ENCODE measurements at regions not wholly inside any gene's neighbourhood (a gene's known extent, or its start where the extent isn't known, plus 50 kb on each side); places are given as distances from the start of the nearest gene placed in this dataset.

DNA sequence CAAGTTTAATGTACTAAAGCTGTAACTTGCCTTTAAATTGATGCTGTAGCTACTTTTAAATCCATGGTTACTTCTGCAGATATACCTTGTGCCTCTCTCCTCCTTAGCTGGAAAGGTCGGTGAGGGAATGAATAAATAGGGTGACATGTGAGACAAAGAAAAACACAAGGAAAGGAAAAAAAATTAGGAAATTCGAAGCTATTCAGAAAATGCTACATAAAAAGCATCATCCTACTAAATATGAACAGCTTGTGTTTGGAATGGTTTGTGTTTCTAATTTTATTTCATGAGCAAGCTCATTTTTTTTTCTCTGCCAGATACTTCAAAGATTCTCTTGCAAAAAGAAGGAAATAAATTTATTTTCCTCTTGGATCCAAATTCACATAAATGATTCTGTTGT is 186.3 kb upstream of the NUDT4 start:
- H3K27ac ChIP-seq (ENCODE audit: low read depth, low read length) = no peak overlapping the region
- H3K4me2 ChIP-seq (ENCODE audit: low read length) = no peak overlapping the region

DNA sequence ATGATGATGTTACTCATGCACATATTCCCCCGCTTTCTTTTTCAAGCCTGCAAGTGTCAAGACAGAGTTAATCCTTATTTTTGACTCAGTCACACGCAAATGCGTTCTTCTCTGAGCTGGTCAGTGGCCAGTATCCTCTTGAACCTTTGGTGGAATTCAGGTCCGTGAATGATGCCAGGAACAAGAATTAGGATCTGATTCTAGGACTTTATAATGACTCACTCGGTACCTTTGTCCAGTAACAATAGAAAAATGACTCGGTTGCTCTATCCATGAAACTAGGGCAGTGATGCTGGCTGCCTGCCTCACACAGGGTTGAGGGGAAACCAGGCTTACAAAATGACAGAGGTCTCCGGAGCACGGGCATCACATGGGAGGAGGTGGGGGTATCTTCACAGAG is 185.8 kb upstream of the NUDT4 start:
- Histone ChIP-seq H3K36me3 (ENCODE audit: control insufficient read depth, low read length) (no peaks in the 10 kb centered on the region), H3K27me3 (ENCODE audit: control insufficient read depth, low read length) (no peaks in the 10 kb centered on the region), H3K4me1 (ENCODE audit: control insufficient read depth, low read length) (peaks cover 3% of the 10 kb centered on the region; the same call in 1 of the 2 replicates), H3K4me2 (ENCODE audit: low read length) (no peak overlapping the region), H3K4me3 (ENCODE audit: low read length) (no peak overlapping the region), H3K9me2 (replicated peaks; ENCODE audit: control insufficient read depth, low read length) (no peaks in the 10 kb centered on the region), H3K79me2 (ENCODE audit: control insufficient read depth, low read length) (no peaks in the 10 kb centered on the region), H4K20me1 (ENCODE audit: control insufficient read depth, insufficient read depth, low read depth, low read length) (no peaks in the 10 kb centered on the region), H3K27ac (ENCODE audit: low read depth, low read length) (no peak overlapping the region), H3F3A (ENCODE audit: control insufficient read depth, insufficient read depth) (no peaks in the 10 kb centered on the region), H3K9me3 (ENCODE audit: control insufficient read depth, insufficient read depth, low read length) (no peaks in the 10 kb centered on the region; the same call in 1 of the 2 replicates)
- TF ChIP-seq, protein P1, sequence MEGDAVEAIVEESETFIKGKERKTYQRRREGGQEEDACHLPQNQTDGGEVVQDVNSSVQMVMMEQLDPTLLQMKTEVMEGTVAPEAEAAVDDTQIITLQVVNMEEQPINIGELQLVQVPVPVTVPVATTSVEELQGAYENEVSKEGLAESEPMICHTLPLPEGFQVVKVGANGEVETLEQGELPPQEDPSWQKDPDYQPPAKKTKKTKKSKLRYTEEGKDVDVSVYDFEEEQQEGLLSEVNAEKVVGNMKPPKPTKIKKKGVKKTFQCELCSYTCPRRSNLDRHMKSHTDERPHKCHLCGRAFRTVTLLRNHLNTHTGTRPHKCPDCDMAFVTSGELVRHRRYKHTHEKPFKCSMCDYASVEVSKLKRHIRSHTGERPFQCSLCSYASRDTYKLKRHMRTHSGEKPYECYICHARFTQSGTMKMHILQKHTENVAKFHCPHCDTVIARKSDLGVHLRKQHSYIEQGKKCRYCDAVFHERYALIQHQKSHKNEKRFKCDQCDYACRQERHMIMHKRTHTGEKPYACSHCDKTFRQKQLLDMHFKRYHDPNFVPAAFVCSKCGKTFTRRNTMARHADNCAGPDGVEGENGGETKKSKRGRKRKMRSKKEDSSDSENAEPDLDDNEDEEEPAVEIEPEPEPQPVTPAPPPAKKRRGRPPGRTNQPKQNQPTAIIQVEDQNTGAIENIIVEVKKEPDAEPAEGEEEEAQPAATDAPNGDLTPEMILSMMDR (IDR thresholded peaks at IDR 0.05; ENCODE audit: low read depth, low read length, poor library complexity, severe bottlenecking) = no peak
- no peak for TF ChIP-seq EZH2phosphoT487 (IDR thresholded peaks at IDR 0.05; ENCODE audit: borderline replicate concordance, low read length)

More for the DNA sequence above, 186.3 kb upstream of the NUDT4 start:
- Histone ChIP-seq H3K4me3 (ENCODE audit: low read length) (no peak overlapping the region), H4K20me1 (ENCODE audit: control insufficient read depth, insufficient read depth, low read depth, low read length) (no peaks in the 10 kb centered on the region), H3K27me3 (ENCODE audit: control insufficient read depth, low read length) (no peaks in the 10 kb centered on the region), H3K9me2 (replicated peaks; ENCODE audit: control insufficient read depth, low read length) (no peaks in the 10 kb centered on the region), H3K36me3 (ENCODE audit: control insufficient read depth, low read length) (no peaks in the 10 kb centered on the region), H3K4me1 (ENCODE audit: control insufficient read depth, low read length) (peaks cover 3% of the 10 kb centered on the region; the same call in 1 of the 2 replicates), H3K9me3 (ENCODE audit: control insufficient read depth, insufficient read depth, low read length) (no peaks in the 10 kb centered on the region; the same call in 1 of the 2 replicates), H3K79me2 (ENCODE audit: control insufficient read depth, low read length) (no peaks in the 10 kb centered on the region), H3F3A (ENCODE audit: control insufficient read depth, insufficient read depth) (no peaks in the 10 kb centered on the region)
- TF ChIP-seq, protein P1 (IDR thresholded peaks at IDR 0.05; ENCODE audit: low read depth, low read length, poor library complexity, severe bottlenecking) = no peak
- TF ChIP-seq EZH2phosphoT487 (IDR thresholded peaks at IDR 0.05; ENCODE audit: borderline replicate concordance, low read length) = no peak

- TF ChIP-seq, protein P1 (IDR thresholded peaks at IDR 0.05; ENCODE audit: low read depth, low read length, poor library complexity, severe bottlenecking) = no peak
- no peak for TF ChIP-seq EZH2phosphoT487 (IDR thresholded peaks at IDR 0.05; ENCODE audit: borderline replicate concordance, low read length)
- Histone ChIP-seq H3F3A (ENCODE audit: control insufficient read depth, insufficient read depth) (no peaks in the 10 kb centered on the region), H3K4me2 (ENCODE audit: low read length) (no peak overlapping the region), H3K36me3 (ENCODE audit: control insufficient read depth, low read length) (no peaks in the 10 kb centered on the region), H3K9me3 (ENCODE audit: control insufficient read depth, insufficient read depth, low read length) (no peaks in the 10 kb centered on the region; the same call in 1 of the 2 replicates), H3K4me3 (ENCODE audit: low read length) (no peak overlapping the region), H4K20me1 (ENCODE audit: control insufficient read depth, insufficient read depth, low read depth, low read length) (no peaks in the 10 kb centered on the region), H3K27ac (ENCODE audit: low read depth, low read length) (no peak overlapping the region), H3K79me2 (ENCODE audit: control insufficient read depth, low read length) (no peaks in the 10 kb centered on the region), H3K4me1 (ENCODE audit: control insufficient read depth, low read length) (peaks cover 3% of the 10 kb centered on the region; the same call in 1 of the 2 replicates), H3K9me2 (replicated peaks; ENCODE audit: control insufficient read depth, low read length) (no peaks in the 10 kb centered on the region), H3K27me3 (ENCODE audit: control insufficient read depth, low read length) (no peaks in the 10 kb centered on the region)
Measured at GRCh38 chr12:93192878-93193277, 184.8 kb upstream of the NUDT4 start.

All from DOHH2 (cell line).